DOHH2 (cell line): ENCODE measurements at regions not wholly inside any gene's neighbourhood (a gene's known extent, or its start where the extent isn't known, plus 50 kb on each side); places are given as distances from the start of the nearest gene placed in this dataset.

ENCODE experiments used
- H3F3A ChIP-seq: fragments of 200-600 bp; sonication (generic), shearing (Covaris generic); 2 replicates; pipeline ENCODE4 v1.6.0; 2016; ENCODE audit warnings: antibody characterized with exemption, mild to moderate bottlenecking; ENCODE audit not compliant: control insufficient read depth, insufficient read depth
- H3K27ac ChIP-seq: fragments of 200-600 bp; sonication (generic); 2 replicates; pipeline ENCODE4 v1.5.1; 2014; ENCODE audit warnings: low read depth, mild to moderate bottlenecking, low read length, moderate library complexity
- H3K27me3 ChIP-seq: fragments of 200-600 bp; sonication (generic); 2 replicates; pipeline ENCODE4 v1.6.1; 2014; ENCODE audit warnings: mild to moderate bottlenecking, low read length, mixed read lengths; ENCODE audit not compliant: control insufficient read depth
- H3K36me3 ChIP-seq: fragments of 200-600 bp; sonication (generic); 2 replicates; pipeline ENCODE4 v1.6.1; 2014; ENCODE audit warnings: mild to moderate bottlenecking, low read length, moderate library complexity, mixed read lengths; ENCODE audit not compliant: control insufficient read depth
- H3K4me1 ChIP-seq: fragments of 200-600 bp; sonication (generic); 2 replicates; pipeline ENCODE4 v1.6.1; 2014; ENCODE audit warnings: mild to moderate bottlenecking, low read length, mixed read lengths; ENCODE audit not compliant: control insufficient read depth
- H3K4me2 ChIP-seq: fragments of 200-600 bp; sonication (generic); 2 replicates; pipeline ENCODE4 v1.6.0; 2014; ENCODE audit warnings: mild to moderate bottlenecking, low read length, moderate library complexity
- H3K4me3 ChIP-seq: fragments of 200-600 bp; sonication (generic); 2 replicates; pipeline ENCODE4 v1.5.1; 2014; ENCODE audit warnings: mild to moderate bottlenecking, low read length, mixed read lengths
- H3K79me2 ChIP-seq: fragments of 200-600 bp; sonication (generic); 2 replicates; pipeline ENCODE4 v1.6.1; 2014; ENCODE audit warnings: mild to moderate bottlenecking, low read length, mixed read lengths; ENCODE audit not compliant: control insufficient read depth
- H3K9me2 ChIP-seq: fragments of 200-600 bp; sonication (generic); replicated peaks from 2 replicates; pipeline ENCODE4 v1.6.1; 2014; ENCODE audit warnings: mild to moderate bottlenecking, low read length, mixed read lengths; ENCODE audit not compliant: control insufficient read depth
- H3K9me3 ChIP-seq: fragments of 200-600 bp; sonication (generic); 2 replicates; pipeline ENCODE4 v1.6.1; 2014; ENCODE audit warnings: antibody characterized with exemption, low read length, mixed read lengths; ENCODE audit not compliant: control insufficient read depth, insufficient read depth
- H4K20me1 ChIP-seq: fragments of 200-600 bp; sonication (generic); 2 replicates; pipeline ENCODE4 v1.6.0; 2014; ENCODE audit warnings: low read depth, mild to moderate bottlenecking, antibody characterized with exemption, low read length, moderate library complexity; ENCODE audit not compliant: control insufficient read depth, insufficient read depth
- EZH2phosphoT487 ChIP-seq: fragments of 200-600 bp; sonication (generic); IDR thresholded peaks from 2 replicates; pipeline ENCODE4 v1.6.1; 2017; ENCODE audit warnings: borderline replicate concordance, mild to moderate bottlenecking, antibody characterized with exemption, low read length, moderate library complexity, mixed read lengths
- TF ChIP-seq, protein P1 (sequence below): fragments of 200-600 bp; sonication (generic); IDR thresholded peaks from one replicate; pipeline ENCODE4 v1.5.1; 2014; ENCODE audit warnings: antibody characterized with exemption, mild to moderate bottlenecking, low read depth, low read length; ENCODE audit not compliant: poor library complexity, severe bottlenecking

DNA sequence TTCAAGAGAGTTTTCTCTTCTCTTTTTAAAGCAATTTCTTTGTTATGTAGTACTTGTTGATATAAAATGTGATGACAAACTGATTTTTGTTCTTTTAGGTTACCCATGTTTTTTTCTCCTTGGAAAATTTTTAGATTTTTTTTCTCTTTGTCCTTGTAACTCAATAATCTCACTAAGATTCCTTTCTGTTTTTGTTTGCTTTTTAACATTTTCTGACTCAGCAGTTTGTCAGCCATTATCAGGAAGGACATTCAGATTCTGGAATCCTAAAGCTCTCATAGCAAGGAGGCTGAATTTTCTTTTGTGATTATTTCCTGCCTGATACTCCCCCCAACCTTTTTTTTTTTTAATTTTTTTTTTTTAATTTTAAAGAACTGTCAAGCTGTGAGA is 75.2 kb upstream of the CITED2 start:
- no peak overlapping the region for H3K4me3 ChIP-seq
- no peak for TF ChIP-seq EZH2phosphoT487
- TF ChIP-seq, protein P1, sequence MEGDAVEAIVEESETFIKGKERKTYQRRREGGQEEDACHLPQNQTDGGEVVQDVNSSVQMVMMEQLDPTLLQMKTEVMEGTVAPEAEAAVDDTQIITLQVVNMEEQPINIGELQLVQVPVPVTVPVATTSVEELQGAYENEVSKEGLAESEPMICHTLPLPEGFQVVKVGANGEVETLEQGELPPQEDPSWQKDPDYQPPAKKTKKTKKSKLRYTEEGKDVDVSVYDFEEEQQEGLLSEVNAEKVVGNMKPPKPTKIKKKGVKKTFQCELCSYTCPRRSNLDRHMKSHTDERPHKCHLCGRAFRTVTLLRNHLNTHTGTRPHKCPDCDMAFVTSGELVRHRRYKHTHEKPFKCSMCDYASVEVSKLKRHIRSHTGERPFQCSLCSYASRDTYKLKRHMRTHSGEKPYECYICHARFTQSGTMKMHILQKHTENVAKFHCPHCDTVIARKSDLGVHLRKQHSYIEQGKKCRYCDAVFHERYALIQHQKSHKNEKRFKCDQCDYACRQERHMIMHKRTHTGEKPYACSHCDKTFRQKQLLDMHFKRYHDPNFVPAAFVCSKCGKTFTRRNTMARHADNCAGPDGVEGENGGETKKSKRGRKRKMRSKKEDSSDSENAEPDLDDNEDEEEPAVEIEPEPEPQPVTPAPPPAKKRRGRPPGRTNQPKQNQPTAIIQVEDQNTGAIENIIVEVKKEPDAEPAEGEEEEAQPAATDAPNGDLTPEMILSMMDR: no peak
- H3K27ac ChIP-seq: no peak overlapping the region
- no peak overlapping the region for H3K4me2 ChIP-seq
- no peaks in the 10 kb centered on the region for H3K27me3 ChIP-seq
- no peaks in the 10 kb centered on the region for H4K20me1 ChIP-seq
- no peaks in the 10 kb centered on the region for H3K9me2 ChIP-seq
- no peaks in the 10 kb centered on the region for H3K4me1 ChIP-seq
- no peaks in the 10 kb centered on the region for H3K36me3 ChIP-seq
- no peaks in the 10 kb centered on the region for H3F3A ChIP-seq
- no peaks in the 10 kb centered on the region for H3K9me3 ChIP-seq
- no peaks in the 10 kb centered on the region for H3K79me2 ChIP-seq

DNA sequence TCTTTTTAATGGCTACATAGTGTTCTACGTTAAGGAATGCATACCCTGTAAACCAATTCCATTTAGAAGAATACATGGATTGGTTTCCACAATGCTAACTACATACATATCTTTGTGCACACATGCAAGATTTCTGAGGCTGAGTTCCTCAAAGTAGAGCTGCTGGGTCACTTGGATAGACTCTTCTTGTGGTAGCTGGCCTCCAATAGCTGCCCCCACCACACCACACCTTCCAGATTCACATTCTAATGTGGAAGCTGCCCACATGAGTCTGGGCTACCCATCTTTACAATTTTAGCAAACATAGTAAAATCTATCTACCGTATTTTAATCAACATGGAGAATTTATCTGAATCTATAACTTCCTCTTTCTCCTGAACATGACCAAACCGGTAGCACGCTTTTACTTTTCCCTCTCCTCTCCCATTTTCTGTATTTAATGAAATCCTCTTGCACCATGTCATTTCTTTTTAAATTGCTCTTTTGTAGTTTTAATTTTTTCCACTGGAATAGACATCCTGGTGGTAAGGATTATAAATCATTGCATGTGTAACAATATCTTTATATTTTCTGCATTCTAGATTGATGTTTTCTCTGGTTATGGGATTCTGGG is 74.7 kb upstream of the CITED2 start:
- Histone ChIP-seq H3K9me2 (no peaks in the 10 kb centered on the region), H3K27me3 (no peaks in the 10 kb centered on the region), H3K4me1 (no peaks in the 10 kb centered on the region), H4K20me1 (no peaks in the 10 kb centered on the region), H3K79me2 (no peaks in the 10 kb centered on the region), H3F3A (no peaks in the 10 kb centered on the region), H3K4me2 (no peak overlapping the region), H3K27ac (no peak overlapping the region), H3K36me3 (no peaks in the 10 kb centered on the region), H3K4me3 (no peak overlapping the region), H3K9me3 (no peaks in the 10 kb centered on the region)
- TF ChIP-seq, protein P1: no peak
- no peak for TF ChIP-seq EZH2phosphoT487

DNA sequence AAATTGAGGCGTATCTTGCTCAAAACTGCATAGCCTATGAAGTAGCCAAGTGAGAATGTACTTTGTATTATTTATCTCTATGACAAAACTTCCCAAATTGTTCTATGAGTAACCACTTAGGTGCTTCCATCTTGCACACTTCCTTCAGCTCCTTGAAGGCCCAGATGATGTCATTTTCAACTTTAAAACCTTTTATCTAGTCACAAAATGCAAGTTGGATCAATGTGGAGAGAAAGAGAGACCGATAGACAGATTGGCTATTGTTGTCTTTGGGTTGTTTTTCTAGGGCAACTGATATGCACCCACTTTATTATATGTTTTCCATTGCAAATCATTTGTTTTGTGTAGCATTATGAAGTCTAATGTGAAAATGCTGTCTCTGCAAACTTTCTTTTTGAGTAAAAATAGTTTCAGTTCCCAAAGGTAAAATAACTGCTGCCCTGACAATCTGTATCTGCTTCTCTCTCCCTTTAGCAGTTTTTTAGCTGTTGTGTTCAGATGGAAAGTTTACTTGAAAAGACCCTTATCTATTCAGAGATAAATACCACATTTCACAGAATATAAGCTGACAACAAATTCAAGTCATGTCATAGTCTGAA is 73.7 kb upstream of the CITED2 start:
- Histone ChIP-seq H3K4me3 (no peak overlapping the region), H3K27ac (no peak overlapping the region), H3F3A (no peaks in the 10 kb centered on the region), H3K4me1 (no peaks in the 10 kb centered on the region), H3K9me2 (no peaks in the 10 kb centered on the region), H3K4me2 (no peak overlapping the region), H3K79me2 (no peaks in the 10 kb centered on the region), H3K27me3 (no peaks in the 10 kb centered on the region), H3K9me3 (no peaks in the 10 kb centered on the region), H4K20me1 (no peaks in the 10 kb centered on the region), H3K36me3 (no peaks in the 10 kb centered on the region)
- TF ChIP-seq, protein P1: no peak
- TF ChIP-seq EZH2phosphoT487: no peak
